ENCODE measurements at regions not wholly inside any gene's neighbourhood (a gene's known extent, or its start where the extent isn't known, plus 50 kb on each side); places are given as distances from the start of the nearest gene placed in this dataset.
A peak's percentile ranks its signal among the peaks of the same experiment; 100 is the strongest.

DNA sequence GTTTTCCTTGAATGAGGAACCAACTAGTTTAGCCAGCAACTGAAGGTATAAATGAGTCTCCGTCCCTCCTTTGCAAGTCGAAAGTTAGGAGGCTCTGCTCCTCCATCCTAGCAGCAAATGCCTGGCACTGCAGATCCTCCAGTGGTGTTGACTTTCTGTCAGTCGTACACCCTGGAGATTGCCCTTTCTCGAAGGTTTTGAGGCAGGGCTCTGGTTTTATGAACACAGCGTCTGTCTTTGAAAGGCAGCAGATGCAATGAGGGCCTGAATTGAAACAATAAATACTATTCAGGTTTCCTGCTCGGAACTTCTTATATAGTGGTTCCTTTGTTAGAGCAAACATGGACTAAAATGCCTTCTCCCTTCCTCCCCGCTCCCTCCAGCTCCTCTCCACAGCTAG is 284.0 kb downstream of the TMEM38B start:
- Histone ChIP-seq H4K20me1 (replicated peaks in 1 of 2; ENCODE audit: control insufficient read depth in 1 of 2, insufficient read depth in 2 of 2, low read length in 2 of 2) (peaks cover 0 to 1% of the 10 kb centered on the region in 2 experiments), H2BK20ac (ENCODE audit: low read length) (no peak overlapping the region), H4K8ac (ENCODE audit: extremely low read depth, insufficient read depth, low read length) (no peak overlapping the region), H2BK12ac (ENCODE audit: low read depth, low read length) (no peak overlapping the region), H3K79me1 (ENCODE audit: low read depth, low read length) (no peaks in the 10 kb centered on the region), H3K4ac (replicated peaks; ENCODE audit: insufficient read length, low read depth, low read length) (no peak overlapping the region), H3K27me3 (replicated peaks in 1 of 4; ENCODE audit: control insufficient read depth in 3 of 4, extremely low read depth in 1 of 4, insufficient read depth in 3 of 4, low read length in 3 of 4) (peaks cover 0 to 4% (median 0%) of the 10 kb centered on the region in 4 experiments; a peak in 4 of 7 replicates), H2AFZ (ENCODE audit: low read length) (0 out of 2 replicates have a peak overlapping the region, but pooled peaks have one; percentile 24), H3K14ac (ENCODE audit: insufficient read length) (no peak overlapping the region), H3K4me2 (ENCODE audit: insufficient read depth in 1 of 2, low read depth in 2 of 2, low read length in 2 of 2) (no peak overlapping the region), H3K27ac (ENCODE audit: low read depth, low read length) (no peak overlapping the region), H3K79me2 (ENCODE audit: control insufficient read depth in 1 of 2, insufficient read depth in 2 of 2, low read length in 2 of 2) (no peaks in the 10 kb centered on the region), H3K23ac (ENCODE audit: insufficient read length) (no peak overlapping the region), H4K5ac (ENCODE audit: insufficient read length, low read depth, low read length) (no peak overlapping the region), H3K23me2 (ENCODE audit: low read depth, low read length) (no peaks in the 10 kb centered on the region), H2AK5ac (ENCODE audit: low read depth, low read length) (no peak overlapping the region), H2BK120ac (replicated peaks; ENCODE audit: low read depth, low read length) (no peak overlapping the region), H3K4me3 (ENCODE audit: extremely low read depth in 1 of 4, insufficient read depth in 2 of 4, low read depth in 3 of 4, low read length in 4 of 4) (no peak overlapping the region), H2BK15ac (ENCODE audit: low read length) (no peak overlapping the region), H2BK5ac (ENCODE audit: low read depth, low read length) (no peak overlapping the region), H3K9me3 (ENCODE audit: insufficient read depth in 2 of 2, low read depth in 1 of 2, low read length in 1 of 2) (no peaks in the 10 kb centered on the region), H3K9ac (replicated peaks in 1 of 4; ENCODE audit: extremely low read depth in 1 of 4, low read depth in 3 of 4, low read length in 3 of 4) (no peak overlapping the region), H3K18ac (ENCODE audit: extremely low read depth, low read length) (no peak overlapping the region), H4K91ac (replicated peaks; ENCODE audit: insufficient read length, low read length) (no peak overlapping the region), H3K36me3 (ENCODE audit: control insufficient read depth in 2 of 4, insufficient read depth in 4 of 4, low read length in 3 of 4) (no peaks in the 10 kb centered on the region), H3K56ac (replicated peaks; ENCODE audit: insufficient read length, low read depth, low read length) (no peak overlapping the region), H3K4me1 (replicated peaks in 1 of 4; ENCODE audit: control insufficient read depth in 3 of 4, insufficient read depth in 4 of 4, low read length in 3 of 4) (peaks cover 0 to 5% (median 0%) of the 10 kb centered on the region in 4 experiments; a peak in 3 of 7 replicates)
- no peak for DNase-seq (ENCODE audit: low read depth in 1 of 2, low spot score in 2 of 2)
- WGBS, 2 experiments (ENCODE audit: extremely low coverage in 1 of 2, insufficient coverage in 1 of 2, insufficient read length in 1 of 2, insufficient replicate concordance in 2 of 2, low coverage in 1 of 2, low lambda C conversion rate in 2 of 2, missing lambda C conversion rate in 1 of 2), result 87% methylated on average over 7 of the region's 7 CpGs; no CpG with 5 or more reads in 1 of the 2 experiments
- FAIRE-seq, result no peak
- CTCF ChIA-PET (ENCODE audit: partially characterized antibody), result no interaction called here
- TF ChIP-seq CTBP2 (IDR thresholded peaks at IDR 0.05; ENCODE audit: borderline replicate concordance, insufficient read depth, insufficient read length, low read length) (no peak), SUZ12 (IDR thresholded peaks at IDR 0.05; ENCODE audit: low read length) (no peak), CBX8 (IDR thresholded peaks at IDR 0.05; ENCODE audit: borderline replicate concordance, low read depth, low read length) (no peak), RXRA (IDR thresholded peaks at IDR 0.05; ENCODE audit: insufficient read depth, low read depth, low read length) (no peak), GTF2F1 (IDR thresholded peaks at IDR 0.05; ENCODE audit: borderline replicate concordance, low read depth, low read length) (no peak)
- POLR2A ChIA-PET (ENCODE audit: partially characterized antibody), result no interaction called here

All from H1 (cell line).